Subcutaneous abdominal adipose tissue (tissue), 5 donors: ENCODE measurements at regions not wholly inside any gene's neighbourhood (a gene's known extent, or its start where the extent isn't known, plus 50 kb on each side); places are given as distances from the start of the nearest gene placed in this dataset.
A peak's percentile ranks its signal among the peaks of the same experiment; 100 is the strongest.
"Not testable (repeated sequence)": the region's sequence is repeated elsewhere in the genome, so short reads cannot be mapped to it uniquely, and the experiment has no call there.

Experiments used
- H3K27ac ChIP-seq: one replicate; pipeline ENCODE4 v1.7.0; 2013; ENCODE audit warnings: low read depth, mild to moderate bottlenecking, inconsistent platforms, low read length, moderate library complexity
- H3K27me3 ChIP-seq, 5 donors: one replicate each; pipeline ENCODE4 v1.7.0; 2013; ENCODE audit warnings: low read length in 5 of 5, inconsistent platforms in 1 of 5; ENCODE audit not compliant: control insufficient read depth in 5 of 5, insufficient read depth in 4 of 5
- H3K36me3 ChIP-seq, 5 donors: one replicate each; pipeline ENCODE4 v1.7.0; 2013; ENCODE audit warnings: low read length in 5 of 5; ENCODE audit not compliant: control insufficient read depth in 5 of 5, insufficient read depth in 5 of 5
- H3K4me1 ChIP-seq, 5 donors: one replicate each; pipeline ENCODE4 v1.7.0; 2013; ENCODE audit warnings: low read length in 5 of 5, mild to moderate bottlenecking in 3 of 5, moderate library complexity in 1 of 5; ENCODE audit not compliant: control insufficient read depth in 5 of 5, insufficient read depth in 5 of 5
- H3K4me3 ChIP-seq, 5 donors: one replicate each; pipeline ENCODE4 v1.7.0; 2013; ENCODE audit warnings: low read length in 5 of 5, low read depth in 1 of 5
- H3K9ac ChIP-seq, 5 donors: one replicate each; pipeline ENCODE4 v1.7.0; 2013; ENCODE audit warnings: low read length in 5 of 5, mild to moderate bottlenecking in 4 of 5, moderate library complexity in 3 of 5
- H3K9me3 ChIP-seq, 5 donors: one replicate each; pipeline ENCODE4 v1.7.0; 2013; ENCODE audit warnings: low read length in 5 of 5; ENCODE audit not compliant: control insufficient read depth in 5 of 5
- donor health status: healthy.
- donor health status: healthy.
- donor health status: healthy.
- donor health status: healthy.
- donor health status: healthy.

GRCh38 chr5:93956006-93956405 is 214.6 kb upstream of the POU5F2 start:
- no peak overlapping the region for H3K27ac ChIP-seq
- no peak overlapping the region for H3K9ac ChIP-seq
- H3K9me3 ChIP-seq, result no peaks in the 10 kb centered on the region
- H3K27me3 ChIP-seq, result no peaks in the 10 kb centered on the region
- peaks cover 3 to 13% (median 7%) of the 10 kb centered on the region in 5 donors for H3K36me3 ChIP-seq
- no peaks in the 10 kb centered on the region for H3K4me1 ChIP-seq
- no peak overlapping the region for H3K4me3 ChIP-seq

DNA sequence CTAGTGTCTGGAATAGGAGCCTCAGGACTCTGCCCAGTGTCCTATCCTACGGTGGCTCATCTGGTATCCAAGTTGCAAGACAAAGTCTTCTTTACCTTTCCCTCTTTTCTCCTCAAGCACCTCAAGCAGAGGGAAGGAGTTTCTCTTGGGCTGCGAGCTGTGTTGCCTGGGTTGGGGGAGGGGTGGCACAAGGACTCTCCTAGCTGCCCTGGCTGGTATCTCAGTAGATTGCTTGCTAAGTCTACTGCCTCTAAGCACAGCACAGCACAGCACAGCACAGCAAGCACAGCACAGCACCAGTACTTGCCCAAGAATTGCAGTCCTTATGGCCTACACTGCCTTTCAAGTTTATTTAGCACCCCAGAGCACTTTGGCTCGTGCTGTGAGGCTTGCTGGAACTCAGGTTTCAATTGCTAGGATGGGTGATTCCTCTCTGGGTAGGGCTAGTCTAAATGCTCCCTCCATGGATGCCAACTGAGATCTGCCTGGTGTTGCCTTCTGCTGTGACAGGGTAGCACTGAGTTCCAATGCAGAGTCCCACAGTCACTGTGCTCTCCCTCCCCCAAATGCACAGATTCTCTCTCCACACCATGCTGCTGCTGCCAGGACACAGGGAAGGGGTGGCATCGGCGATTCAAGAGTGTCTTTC is 213.1 kb upstream of the POU5F2 start:
- peaks cover 3 to 13% (median 7%) of the 10 kb centered on the region in 5 donors for H3K36me3 ChIP-seq
- H3K27me3 ChIP-seq, result no peaks in the 10 kb centered on the region
- no peak overlapping the region for H3K27ac ChIP-seq
- no peaks in the 10 kb centered on the region for H3K4me1 ChIP-seq
- H3K9ac ChIP-seq, result no peak overlapping the region
- H3K9me3 ChIP-seq, result no peaks in the 10 kb centered on the region
- H3K4me3 ChIP-seq, result no peak overlapping the region

DNA sequence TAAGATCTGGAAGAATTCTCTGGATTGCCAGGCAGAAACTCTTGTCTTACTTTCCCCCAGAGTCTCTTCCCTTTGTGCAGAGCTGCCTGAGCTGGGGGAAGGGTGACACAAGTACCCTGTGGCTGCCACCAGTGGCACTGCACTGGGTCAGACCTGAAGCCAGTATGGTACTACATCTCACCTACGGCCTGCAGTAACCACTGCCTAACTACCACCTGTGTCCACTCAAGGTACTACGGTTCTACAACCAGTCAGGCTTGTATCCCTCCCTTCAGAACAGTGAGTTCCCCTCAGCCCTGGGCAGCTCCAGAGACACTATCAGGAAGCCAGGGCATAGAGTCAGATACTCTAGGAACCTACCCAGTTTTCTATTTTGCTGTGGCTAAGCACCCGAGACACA is 212.0 kb upstream of the POU5F2 start:
- Histone ChIP-seq H3K9ac (no peak overlapping the region), H3K36me3 (peaks cover 3 to 13% (median 7%) of the 10 kb centered on the region in 5 donors), H3K4me3 (no peak overlapping the region), H3K27ac (no peak overlapping the region), H3K27me3 (no peaks in the 10 kb centered on the region), H3K4me1 (no peaks in the 10 kb centered on the region), H3K9me3 (no peaks in the 10 kb centered on the region)

DNA sequence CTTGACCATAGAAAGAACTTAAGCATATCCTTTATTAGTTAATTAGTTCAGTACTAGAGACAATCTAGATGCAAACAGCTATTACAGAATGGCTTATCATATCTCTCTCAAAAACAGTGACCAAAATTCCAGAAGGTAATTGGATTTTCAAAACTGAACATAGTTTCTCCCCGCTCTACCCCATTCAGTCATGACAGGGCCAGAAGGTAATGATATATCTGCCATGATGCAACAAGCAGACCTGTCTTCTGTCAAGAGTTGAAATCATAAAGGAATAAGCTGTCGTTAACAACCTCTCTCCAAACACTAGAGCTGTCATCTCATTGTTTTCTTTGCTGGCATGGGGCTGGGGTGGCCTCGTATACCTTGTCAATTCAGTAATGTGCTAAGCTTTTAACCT is 200.5 kb upstream of the POU5F2 start:
- Histone ChIP-seq H3K4me3 (no peak overlapping the region), H3K36me3 (no peaks in the 10 kb centered on the region), H3K4me1 (no peaks in the 10 kb centered on the region), H3K27ac (no peak overlapping the region), H3K9ac (no peak overlapping the region), H3K27me3 (no peaks in the 10 kb centered on the region), H3K9me3 (no peaks in the 10 kb centered on the region)

DNA sequence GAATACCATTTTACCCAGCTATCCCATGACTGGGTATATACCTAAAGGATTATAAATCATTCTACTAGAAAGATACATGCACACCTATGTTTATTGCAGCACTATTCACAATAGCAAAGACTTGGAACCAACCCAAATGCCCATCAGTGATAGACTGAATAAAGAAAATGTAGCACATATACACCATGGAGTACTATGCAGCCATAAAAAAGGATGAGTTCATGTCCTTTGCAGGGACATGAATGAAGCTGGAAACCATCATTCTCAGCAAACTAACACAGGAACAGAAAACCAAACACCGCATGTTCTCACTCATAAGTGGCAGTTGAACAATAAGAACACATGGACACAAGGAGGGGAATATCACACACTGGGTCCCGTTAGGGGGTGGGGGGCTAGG is 191.9 kb upstream of the POU5F2 start:
- not testable (repeated sequence) for H3K27ac ChIP-seq, H3K36me3 ChIP-seq, H3K27me3 ChIP-seq, H3K9ac ChIP-seq, H3K4me3 ChIP-seq, H3K4me1 ChIP-seq, H3K9me3 ChIP-seq

DNA sequence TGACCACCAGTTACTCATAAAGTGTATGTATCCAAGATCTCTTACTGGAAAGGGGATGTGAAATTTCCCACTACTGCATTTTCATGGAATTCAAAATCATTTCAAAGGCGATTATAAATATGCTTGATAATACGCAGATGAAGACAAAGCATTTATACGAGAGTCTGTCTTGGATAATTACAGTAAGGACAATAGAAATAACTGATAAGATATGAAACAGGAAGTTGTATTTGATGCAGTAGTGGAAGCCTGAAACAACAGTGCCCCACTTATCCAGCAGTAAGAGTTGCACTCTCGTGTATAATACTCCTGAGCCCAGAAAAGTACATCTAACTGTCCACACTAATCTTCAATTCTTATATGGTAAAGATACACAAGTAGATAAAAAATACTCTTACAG is 188.7 kb upstream of the POU5F2 start:
- Histone ChIP-seq H3K36me3 (no peaks in the 10 kb centered on the region), H3K4me1 (peaks cover 0 to 7% (median 0%) of the 10 kb centered on the region in 5 donors), H3K27me3 (no peaks in the 10 kb centered on the region), H3K27ac (no peak overlapping the region), H3K9ac (no peak overlapping the region), H3K9me3 (no peaks in the 10 kb centered on the region), H3K4me3 (no peak overlapping the region)

DNA sequence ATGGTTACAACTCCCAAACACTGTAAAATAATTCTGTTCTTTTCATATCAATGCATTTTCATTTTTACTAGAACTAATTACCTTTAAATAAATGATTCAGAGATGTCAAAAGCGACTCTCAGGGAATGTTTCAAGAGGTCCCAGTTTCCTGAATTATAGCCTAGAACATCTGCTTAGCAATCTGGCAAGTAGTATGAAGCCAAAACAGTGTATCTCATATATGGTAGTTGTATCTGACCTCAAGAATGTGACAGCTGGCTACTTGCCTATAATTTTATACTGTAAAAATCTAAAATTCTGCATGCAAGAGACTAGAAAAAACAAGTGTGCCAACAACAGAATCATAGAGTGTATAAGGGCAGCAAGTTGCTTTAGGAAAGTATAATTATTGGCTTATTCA is 187.7 kb upstream of the POU5F2 start:
- H3K36me3 ChIP-seq, result no peaks in the 10 kb centered on the region
- no peak overlapping the region for H3K27ac ChIP-seq
- no peaks in the 10 kb centered on the region for H3K27me3 ChIP-seq
- H3K9me3 ChIP-seq, result no peaks in the 10 kb centered on the region
- H3K4me1 ChIP-seq, result peaks cover 0 to 12% (median 0%) of the 10 kb centered on the region in 5 donors
- no peak overlapping the region for H3K4me3 ChIP-seq
- H3K9ac ChIP-seq, result no peak overlapping the region

DNA sequence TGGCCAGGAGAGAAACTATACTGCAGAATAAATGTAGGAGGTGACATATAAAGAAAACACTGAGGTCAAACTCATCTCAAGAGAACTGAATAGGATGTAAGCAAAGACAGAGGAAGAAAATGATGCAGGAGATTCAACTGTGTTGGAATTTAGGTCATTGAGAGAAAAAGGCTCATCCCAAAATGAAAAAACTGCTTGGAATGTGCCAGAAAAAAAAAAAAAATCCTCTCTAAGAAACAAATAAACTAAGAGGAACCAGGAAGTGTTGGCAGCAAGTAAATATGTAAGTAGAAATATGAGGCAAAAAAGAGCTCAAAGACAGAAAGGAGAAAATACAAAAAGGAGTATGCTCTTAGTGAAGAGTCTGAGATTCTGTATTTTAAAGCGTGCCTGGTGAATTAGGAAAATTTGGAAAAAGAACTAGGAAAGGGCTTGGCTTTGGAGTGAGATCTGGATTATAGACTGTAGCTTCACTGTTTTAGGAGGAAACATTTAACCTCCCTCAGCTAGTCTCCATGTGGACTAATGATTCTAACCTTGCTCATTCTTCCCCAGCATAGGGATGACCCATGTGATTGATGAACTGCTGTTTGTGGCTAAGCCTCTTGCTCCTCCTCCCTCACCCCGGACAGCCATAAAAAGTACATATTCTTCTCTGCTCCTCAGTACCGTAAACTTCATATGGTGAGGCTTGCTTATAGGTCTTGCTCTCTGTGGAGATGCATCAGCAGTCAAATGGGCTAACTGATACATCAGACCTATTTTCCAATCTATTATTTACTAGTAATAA is 185.6 kb upstream of the POU5F2 start:
- Histone ChIP-seq H3K4me1 (peaks cover 0 to 12% (median 0%) of the 10 kb centered on the region in 5 donors), H3K9me3 (no peaks in the 10 kb centered on the region), H3K4me3 (no peak overlapping the region), H3K36me3 (no peaks in the 10 kb centered on the region), H3K27me3 (no peaks in the 10 kb centered on the region), H3K27ac (no peak overlapping the region), H3K9ac (peak overlapping the region in 1 of 5 donors; percentile 40)

DNA sequence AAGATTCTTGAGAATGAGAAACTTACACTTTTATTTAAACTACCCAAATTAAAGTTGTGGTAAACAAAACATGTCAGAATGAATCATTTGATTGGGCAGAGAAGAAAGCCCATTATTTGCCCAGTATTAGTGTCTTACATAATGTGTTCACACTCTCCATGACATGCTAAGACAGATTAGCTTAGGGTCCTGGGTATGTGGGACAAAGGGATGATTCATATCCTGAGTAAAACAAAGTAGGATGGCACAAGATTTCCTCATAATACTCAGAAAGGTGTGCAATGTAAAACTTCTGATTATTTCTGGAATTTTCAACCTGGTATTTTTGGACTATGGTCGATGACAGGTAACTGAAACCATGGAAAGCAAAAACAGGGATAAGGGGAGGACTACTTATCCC is 183.9 kb upstream of the POU5F2 start:
- peaks cover 0 to 12% (median 0%) of the 10 kb centered on the region in 5 donors for H3K4me1 ChIP-seq
- H3K27me3 ChIP-seq, result no peaks in the 10 kb centered on the region
- H3K4me3 ChIP-seq, result no peak overlapping the region
- H3K9me3 ChIP-seq, result no peaks in the 10 kb centered on the region
- H3K27ac ChIP-seq, result no peak overlapping the region
- peaks cover 0 to 3% (median 0%) of the 10 kb centered on the region in 5 donors for H3K36me3 ChIP-seq
- H3K9ac ChIP-seq, result no peak overlapping the region

DNA sequence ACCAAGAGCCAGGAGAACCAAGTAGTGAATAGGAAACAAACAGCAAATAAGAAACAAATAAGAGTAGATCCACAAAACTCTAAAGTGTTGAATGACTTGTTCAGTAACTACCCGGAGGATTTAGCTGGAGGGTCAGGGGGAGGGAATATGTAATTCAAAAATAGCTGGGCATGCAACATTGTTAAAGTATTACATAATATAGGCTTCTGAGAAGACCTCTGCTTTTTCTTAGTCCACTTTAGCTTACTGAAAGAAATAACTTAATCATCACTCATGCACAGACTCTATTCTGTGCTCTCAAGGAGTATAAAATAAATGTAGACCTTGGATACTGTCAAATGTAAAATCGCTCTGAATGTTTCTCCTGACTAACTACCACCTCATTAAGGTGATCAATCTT is 183.2 kb upstream of the POU5F2 start:
- peaks cover 0 to 12% (median 0%) of the 10 kb centered on the region in 5 donors for H3K4me1 ChIP-seq
- H3K36me3 ChIP-seq, result peaks cover 0 to 3% (median 0%) of the 10 kb centered on the region in 5 donors
- no peak overlapping the region for H3K27ac ChIP-seq

More for the DNA sequence above, 183.2 kb upstream of the POU5F2 start:
- Histone ChIP-seq H3K27me3 (no peaks in the 10 kb centered on the region), H3K9me3 (no peaks in the 10 kb centered on the region), H3K4me3 (no peak overlapping the region), H3K9ac (no peak overlapping the region)
